ENCODE measurements at regions not wholly inside any gene's neighbourhood (a gene's known extent, or its start where the extent isn't known, plus 50 kb on each side); places are given as distances from the start of the nearest gene placed in this dataset.
A peak's percentile ranks its signal among the peaks of the same experiment; 100 is the strongest.
"Not testable (repeated sequence)": the region's sequence is repeated elsewhere in the genome, so short reads cannot be mapped to it uniquely, and the experiment has no call there.

DNA sequence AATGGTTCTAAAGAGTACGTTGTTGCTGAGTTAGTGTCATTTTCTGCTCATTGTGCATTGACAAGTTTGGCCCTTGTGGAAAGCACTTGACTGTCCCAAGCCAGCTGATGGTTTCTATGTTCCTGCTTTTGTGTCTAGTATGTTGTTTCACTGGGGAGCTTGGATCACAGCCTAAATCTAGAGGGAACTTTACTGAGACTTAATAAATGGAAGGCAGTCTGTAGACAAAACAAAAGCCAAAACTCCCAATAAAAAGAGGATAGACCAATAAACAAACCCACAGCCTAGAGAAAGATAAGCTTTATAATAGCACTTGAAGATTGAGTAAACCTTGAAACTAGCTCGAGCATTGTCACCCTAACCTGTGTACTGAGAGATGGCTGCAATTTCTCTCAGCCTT is 196.8 kb downstream of the ADRA2A start:
- DNase-seq: no peak

DNA sequence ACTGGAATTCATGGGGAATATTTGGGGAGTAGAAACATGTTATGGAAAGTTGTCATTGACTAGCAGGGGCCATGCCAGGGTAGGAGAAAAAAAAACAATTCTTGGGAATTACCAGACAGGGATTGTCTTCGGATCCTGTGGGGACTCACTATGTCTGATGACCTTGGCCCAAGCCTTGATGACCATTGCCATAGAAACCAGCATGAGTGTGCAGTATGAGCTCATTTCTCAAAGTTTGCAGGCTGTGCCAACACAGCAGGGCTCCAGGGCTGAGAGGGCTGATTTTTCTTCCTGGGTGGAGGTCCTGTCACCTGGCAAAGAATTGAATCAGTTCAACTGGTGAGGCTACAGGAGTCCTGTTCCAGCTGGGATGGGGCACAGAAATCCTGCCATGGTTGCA is 198.3 kb downstream of the ADRA2A start:
- DNase-seq: no peak

DNA sequence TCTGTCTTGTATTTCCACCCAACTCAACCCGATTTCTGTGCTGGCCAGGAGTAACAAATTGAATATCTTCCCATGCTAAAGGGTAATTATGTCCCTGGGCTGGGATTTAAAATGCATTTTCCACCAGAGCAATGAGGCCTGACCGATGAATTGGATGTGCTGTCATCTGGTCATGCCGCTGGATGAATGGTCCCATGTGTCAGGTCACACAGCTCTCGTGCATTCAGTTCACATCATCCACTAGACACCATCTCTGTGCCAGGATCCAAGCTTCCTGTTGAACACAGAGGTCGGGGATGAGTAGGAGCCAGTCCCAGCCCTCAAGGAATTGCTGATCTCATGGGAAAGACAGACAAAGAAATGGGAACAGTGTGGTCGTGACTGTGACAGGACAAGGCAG is 200.8 kb downstream of the ADRA2A start:
- DNase-seq: no peak

DNA sequence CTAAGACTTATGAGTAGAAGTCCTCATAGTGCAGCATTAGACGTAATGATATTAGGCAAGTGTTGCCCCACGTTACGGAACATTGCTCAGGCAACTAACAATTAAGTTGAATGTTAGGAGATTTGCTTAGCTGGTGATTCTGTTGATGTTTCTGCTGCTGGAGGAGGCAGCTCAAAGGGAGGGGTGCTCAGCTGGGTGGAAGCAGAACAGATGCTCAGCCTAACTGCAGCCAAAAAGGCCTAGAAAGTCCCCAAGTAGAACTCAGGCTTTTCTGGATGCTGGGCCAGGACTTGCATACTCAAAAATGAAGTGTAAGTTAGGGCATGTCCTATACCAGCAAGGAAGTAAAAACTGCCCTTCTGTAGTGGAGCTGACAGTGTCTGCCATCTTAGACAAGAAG is 201.4 kb downstream of the ADRA2A start:
- no peak for DNase-seq

DNA sequence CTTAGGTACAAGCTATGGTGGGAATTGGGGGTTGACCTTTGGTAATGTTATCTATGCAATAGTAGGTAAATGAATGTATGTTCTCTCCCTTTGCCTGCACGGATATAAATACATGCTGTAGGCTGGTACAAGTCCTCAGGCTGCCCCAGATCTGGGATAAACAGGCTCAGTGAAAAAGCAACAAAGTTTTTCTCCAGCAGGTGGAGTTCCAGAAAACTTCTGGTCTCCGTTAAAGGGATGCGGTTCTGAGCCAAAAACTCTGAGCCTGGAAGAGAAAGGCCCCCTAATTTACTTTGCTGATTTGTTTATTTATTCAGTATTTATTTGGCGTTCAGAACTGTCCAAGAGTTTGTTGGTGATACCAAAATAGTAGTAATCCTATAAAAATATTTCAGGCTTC is 204.7 kb downstream of the ADRA2A start:
- DNase-seq: no peak

DNA sequence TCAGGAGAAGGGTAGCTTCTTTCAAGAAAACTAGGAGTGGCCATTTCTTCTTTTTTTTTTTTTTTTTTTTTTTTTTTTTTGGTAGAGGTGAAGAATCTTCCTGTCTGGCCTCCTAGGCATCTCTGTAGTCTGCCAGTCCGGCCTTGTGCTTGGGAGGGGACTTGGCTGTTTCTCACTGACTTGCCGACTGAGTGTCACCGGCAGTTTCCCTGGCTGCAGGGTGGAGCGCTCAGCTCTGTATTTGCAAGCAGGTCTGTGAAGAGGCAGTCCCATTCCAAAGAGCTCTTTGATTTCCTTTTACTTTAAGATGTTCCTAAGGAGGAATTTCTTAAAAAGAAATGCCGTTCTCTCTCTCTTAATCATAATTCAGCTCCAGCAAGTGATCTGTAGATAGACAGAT is 212.6 kb downstream of the ADRA2A start:
- DNase-seq: no peak

DNA sequence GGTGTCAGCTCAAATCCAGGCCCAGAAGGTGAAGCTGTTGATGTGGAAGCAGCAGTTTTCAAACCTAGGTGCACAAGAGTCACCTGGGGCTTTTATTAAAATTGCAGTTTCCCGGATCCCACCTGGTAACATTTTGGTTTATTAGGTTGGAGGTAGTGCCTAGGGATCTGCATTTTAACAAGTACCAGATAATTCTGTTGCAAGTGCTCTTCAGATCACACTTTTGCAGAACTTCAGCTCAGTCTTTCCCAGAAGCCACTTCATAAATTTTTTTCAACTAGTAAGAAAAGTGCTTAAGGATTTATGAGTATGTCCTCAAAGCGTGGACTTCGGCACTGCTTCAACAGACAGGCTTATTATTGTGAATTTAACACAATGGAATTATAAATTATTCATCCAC is 213.8 kb downstream of the ADRA2A start:
- no peak for DNase-seq

DNA sequence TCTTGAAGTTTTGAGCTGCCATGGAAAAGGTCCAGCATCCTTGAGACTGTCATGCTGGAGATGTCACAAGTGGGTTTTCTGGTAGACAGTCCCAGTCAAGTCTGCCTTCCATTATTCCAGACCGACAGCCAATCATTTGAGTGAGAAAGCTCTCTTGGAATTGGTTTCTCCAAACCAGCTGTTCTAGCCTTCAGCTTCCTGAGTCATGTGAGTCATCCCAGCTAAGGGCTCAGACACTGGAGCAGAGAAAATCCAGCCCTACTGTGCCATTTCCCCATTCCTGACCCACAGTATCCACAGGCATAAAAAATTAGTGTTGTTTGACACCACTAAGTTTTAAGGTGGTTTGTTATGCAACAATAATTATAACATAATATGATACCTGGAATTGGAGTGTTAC is 219.0 kb downstream of the ADRA2A start:
- no peak for DNase-seq

DNA sequence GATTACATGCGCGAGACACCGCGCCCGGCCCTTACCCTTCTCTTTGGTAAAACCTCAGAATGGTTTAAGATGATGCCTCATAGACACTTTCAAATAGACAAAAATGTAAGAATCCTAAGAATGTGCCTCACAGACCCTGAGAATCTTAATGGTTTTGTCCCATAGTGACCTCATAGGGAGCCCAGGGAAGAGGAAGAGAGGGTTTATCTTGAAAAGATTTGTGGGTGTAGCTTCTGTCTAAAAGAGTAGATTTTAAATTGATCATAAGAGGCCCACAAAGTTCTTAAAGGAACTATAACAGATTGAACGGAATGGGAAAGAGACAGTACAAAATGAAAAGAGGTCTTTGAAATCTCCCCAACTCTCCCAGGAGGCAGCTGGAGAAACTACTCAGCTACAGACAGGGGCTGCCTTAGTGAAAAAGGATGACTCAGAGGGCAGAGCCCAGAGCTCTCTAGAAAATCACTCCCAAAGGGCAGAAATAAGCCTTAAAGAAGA is 220.6 kb downstream of the ADRA2A start:
- no peak for DNase-seq

DNA sequence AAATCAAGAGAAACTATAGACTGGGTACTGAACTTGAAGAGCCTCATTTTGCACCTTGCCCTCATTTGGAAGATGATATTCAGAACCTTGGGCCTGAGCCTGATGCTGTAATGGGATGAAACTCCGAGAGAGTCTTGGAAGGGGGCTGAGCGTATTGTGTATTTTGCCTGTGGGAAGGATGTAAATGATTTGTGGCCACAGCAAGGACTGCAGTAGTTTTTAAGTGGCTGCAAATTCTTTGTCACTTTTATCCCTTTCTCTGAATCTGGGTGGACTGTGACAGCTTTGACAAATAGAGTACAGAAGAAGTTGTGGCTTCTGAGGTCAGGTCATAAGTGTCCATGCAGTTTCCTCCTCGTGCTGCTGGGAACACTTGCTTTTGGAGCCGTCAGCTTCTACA is 221.2 kb downstream of the ADRA2A start:
- no peak for DNase-seq

DNA sequence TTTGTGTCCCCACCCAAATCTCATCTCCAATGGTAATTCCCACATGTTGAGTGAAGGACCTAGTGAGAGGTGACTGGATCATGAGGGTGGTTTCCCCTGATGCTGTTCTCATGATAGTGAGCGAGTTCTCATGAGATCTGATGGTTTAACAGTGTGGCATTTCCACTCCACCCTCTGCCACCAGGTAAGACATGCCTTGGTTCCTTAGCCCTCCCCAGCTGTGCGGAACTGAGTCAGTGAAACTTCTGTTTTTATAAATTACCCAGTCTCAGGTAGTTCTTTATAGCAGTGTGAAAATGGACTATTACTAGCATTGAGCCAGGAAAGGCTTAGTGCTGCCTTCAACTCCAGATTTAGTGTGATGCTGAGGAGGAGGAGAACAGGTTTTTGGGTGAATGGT is 222.2 kb downstream of the ADRA2A start:
- DNase-seq: no peak

DNA sequence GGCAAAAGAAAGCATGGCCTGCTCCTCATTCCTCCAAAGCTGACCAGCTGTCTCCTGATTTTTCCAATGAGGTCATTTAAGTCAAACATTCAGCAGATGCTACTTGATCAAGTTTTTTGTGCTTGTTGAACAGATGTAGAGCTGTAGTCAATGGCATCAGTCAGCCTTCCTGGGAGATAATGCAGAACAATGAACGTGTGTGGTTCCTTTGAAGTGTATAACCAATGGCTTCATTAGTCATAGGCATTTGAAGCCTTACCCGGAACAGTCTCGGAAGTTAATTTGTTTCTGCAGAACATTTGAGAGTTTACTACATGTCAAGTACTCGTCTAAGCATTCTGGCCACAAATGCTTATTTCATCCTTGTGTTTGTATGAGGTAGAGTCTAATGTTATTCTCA is 227.1 kb downstream of the ADRA2A start:
- no peak for DNase-seq

DNA sequence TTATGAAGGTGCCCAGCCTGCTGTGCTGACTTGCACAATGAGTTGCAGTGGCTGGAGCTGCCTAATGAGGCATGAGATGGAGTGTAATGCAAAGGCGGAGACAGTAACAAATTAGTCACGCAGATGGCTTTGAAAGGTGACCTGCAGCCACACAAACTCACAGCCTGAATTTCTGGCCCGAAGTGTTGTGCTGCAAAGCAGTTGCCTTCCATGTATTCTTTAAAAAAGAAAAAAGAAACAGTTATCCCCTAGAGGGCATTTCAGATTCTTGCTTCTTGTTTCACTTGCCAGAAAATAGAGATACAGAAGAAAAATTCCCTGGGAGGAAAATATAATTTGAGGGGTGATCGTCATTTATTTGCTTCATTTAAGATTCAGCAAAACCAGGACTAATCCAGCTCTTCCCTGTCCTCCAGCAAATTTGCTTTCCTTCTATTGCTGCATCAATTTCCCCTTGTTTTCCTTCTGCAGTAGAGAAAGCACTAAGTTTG is 239.9 kb downstream of the ADRA2A start:
- peak; percentile 35 for DNase-seq

DNA sequence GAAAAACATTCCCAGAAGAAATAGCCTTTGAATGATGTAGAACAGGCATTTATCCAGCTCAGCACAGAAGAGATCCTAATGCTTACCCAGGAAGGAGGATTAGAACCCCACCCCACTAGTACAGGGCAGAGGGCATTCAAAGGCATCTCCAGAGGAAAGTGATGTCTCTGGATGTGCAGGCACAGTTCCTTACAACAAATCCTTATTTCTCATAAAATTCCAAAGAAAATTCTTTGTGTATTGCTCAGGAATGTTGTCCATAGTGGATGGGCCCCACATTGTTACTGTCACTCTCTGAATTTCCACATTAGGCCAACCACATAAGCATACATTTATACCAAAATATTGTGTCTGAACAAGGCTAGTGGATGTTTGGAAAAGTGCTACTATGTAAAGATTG is 243.0 kb downstream of the ADRA2A start:
- DNase-seq: no peak

DNA sequence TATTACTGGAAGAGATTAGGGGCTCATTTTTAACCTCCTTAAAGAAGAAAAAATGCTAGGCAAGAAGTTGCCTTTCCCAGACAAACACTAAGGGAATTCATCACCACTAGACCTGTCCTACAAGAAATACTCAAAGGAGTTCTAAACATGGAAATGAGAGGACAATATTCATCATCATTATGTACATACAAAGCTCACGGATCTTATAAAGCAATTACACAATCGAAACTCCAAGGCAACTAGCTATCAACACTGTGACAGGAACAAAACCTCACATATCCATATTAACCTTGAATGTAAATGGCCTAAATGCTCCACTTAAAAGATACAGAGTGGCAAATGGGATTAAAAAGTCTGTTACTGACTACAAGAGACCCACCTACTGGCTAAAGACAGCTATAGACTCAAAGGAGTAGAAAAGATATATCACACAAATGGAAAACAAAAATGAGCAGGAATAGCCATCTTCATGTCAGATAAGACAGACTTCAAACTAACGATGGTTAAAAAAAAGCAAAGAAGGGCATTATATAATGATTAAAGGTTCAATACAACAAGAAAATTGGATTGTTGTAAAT is 246.6 kb downstream of the ADRA2A start:
- DNase-seq: peak; percentile 17

DNA sequence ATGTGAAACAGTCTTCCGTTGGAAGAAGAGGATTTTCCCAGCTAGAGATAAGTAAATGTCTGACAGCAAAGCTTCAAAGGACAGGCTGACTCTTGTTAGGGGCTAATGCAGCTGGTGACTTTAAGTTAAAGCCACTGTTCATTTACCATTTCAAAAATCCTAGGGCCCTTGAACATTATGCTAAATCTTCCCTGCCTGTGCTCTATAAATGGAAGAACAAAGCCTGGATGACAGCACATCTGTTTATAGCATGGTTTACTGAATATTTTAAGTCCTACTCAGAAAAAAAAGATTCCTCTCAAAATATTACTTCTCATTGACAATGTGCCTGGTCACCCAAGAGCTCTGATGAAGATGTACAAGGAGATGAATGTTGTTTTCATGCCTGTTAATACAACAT is 255.3 kb downstream of the ADRA2A start:
- not testable (repeated sequence) for DNase-seq

DNA sequence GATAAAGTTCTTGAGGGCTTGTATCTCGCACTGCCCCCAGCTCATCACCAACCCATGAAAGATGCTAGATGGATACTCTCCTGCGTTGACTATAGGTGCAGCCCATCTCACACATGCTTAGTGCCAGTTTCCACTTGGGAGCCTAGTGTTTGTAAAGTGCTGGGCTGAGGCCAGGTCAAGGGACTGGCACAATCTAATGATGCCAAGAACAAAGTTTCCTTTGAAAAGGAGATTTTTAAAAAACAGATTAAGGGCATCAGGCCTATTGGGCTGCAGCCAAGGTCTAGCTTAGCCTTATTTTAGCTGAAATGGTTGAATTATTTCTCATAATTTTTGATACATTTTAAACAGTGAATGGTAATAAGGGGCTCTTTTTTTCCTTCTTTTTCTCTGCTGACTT is 259.0 kb downstream of the ADRA2A start:
- no peak for DNase-seq

DNA sequence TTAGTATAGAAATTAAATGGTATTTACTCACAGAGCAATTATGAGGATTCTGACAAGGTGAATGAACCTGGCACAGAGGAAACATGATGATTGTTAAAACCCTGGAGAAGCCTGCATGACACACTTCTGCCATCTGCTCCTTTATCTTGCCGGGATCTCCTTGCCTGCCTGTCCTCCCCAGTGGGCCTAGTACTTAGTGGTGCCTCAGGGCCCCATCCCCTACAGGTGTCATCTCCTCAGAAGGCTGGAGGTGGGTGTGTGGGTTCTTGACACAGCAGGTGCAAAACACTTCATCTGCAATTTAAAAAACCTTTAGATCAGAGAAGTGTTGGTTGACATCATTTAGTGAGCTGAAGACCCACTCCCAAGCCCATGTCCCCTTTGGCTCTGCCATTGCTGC is 261.2 kb downstream of the ADRA2A start:
- no peak for DNase-seq

DNA sequence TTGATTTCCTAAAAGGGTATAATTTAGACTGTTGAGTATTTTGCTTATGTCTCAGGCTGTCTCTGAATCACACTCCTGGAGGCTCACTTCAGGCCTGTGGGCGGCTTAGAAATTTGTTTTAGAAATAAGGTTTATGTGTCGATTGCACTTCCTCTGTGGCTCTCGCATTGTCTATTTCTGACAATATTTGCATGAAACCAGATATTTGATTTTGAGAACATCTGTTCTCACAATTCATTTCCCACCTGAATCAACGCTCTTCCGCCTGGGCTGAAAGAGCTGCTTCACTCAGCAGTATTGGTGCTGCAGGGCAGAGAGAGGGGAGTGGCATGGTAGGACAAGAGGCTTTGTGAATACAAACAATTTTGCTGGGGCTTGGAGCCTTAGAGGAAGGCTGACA is 262.0 kb downstream of the ADRA2A start:
- DNase-seq: no peak

DNA sequence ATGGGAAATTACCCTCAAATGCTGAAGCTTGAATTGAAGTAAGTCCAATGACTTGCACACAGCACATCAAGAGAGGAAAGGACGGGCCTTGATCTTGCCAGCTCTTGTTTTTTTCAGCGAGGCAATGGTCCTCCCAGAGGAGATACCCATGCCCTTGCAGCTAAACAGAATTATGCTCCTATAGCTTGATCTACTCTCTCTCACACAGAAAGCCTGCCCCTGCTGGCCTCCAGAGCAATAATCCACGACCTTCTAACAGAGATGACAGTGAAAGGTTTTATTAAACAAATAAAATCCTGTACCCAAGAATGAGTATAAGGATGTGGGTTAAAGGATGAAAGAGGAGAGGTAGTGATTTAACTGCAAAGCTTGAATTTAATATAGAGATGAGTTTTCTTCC is 268.0 kb downstream of the ADRA2A start:
- no peak for DNase-seq

DNA sequence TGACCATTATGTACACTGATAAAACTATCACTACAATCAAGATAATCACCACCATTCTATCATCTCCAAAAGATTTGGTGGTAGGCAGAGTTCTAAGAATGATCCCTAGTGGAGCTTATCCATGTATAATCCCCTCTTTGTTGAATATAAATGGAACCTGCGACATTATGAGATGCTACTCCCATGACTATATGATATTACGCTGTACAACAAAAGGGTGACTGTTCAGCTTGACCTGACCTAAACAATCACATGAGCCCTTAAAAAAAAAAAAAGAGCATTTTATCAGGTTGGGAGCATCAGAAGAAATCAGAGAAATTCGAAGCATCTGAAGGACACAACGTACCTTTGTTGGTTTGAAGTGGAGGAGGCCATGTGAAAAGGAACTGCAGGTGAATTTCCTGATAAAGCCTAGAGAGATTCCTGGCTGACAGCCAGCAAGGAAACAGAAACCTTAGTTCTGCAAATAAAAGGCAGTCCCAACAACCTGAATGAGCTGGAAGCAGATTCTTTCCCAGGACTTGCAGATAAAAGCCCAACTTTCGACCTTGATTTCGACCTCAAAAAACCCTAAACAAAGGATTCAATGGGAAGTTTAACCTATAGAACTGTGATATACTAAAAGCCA is 270.7 kb downstream of the ADRA2A start:
- no peak for DNase-seq

DNA sequence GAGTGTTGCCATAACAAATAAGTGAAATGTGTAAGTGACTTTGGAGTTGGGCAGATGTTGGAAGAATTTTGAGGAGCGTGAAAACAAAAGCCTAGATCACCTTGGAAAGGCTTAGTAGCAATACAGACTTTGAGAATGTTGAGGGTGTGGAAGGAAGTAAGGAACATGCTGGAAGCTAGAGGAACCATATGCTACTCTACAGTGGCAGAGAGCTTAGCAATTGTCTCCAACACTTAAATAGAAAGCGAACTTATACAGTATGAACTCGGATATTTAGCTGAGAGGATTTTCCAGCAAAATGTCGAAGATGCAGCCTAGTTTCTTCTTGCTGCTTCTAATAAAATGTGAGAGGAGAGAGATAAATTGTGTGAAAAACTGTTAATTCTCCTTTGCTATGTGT is 271.2 kb downstream of the ADRA2A start:
- no peak for DNase-seq

DNA sequence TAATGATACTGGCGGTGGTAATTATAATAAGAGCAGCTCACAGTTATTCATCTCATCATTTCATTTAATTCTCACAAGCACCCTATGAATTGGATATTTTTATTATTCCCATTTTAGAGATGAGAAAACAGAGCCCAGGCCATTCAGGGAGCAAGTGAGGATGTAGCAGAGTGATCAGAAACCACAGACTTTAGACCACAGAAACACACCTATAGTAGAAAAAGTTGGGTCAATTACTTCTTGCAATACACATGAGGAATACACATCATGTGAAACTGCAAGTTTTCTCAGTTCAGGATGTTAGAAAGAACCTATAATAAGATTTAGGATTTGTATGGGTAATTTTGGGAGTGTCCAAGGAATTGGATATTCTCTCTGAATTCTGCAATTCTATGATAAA is 278.0 kb downstream of the ADRA2A start:
- no peak for DNase-seq

DNA sequence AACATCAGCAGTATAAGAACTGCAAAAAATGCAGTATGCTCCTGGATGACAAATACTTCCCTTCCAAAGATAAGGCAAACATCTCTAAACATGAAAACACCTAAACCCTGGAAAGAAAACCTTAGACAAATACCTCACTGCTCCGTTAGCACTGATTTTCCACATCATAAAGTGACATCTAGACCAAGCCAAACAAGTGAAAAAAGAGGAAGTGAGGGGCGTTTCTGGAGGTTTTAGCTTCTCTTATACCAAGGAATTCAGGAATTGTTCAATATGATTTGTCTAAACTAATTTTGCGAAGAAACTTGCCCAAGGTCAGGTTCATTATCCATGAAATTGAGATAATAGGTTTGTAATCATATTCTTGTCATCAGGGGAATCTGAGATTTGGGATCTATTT is 279.7 kb downstream of the ADRA2A start:
- no peak for DNase-seq

DNA sequence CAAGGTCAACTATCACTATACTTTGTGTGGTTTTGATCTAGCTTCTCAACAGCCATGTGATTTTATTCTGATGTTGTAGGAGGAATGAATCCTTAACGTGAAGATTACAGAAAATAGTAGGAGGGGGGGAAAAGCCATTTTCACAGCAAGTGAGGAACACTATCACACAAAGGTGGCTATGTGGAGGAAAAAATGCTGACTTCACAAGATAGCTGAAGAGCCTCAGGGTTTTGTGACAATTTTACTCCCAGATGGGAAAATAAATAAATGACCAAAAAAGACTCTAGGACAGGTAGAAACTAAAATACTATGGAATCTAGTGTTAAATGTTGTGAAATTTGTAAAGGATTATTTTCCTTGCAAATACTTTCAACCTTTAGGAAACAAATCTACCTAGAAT is 281.0 kb downstream of the ADRA2A start:
- DNase-seq: no peak

Measured in NCI-H510A treated with DMSO at 0.1 percent for 48 hours (cell line).